HG02588 (cell line): ENCODE measurements at regions not wholly inside any gene's neighbourhood (a gene's known extent, or its start where the extent isn't known, plus 50 kb on each side); places are given as distances from the start of the nearest gene placed in this dataset.
"Not testable (repeated sequence)": the region's sequence is repeated elsewhere in the genome, so short reads cannot be mapped to it uniquely, and the experiment has no call there.

Experiments used
- ATAC-seq: cut with Tn5 transposase; IDR thresholded peaks from one replicate; pipeline ENCODE4 v1.9.1; 2021; ENCODE audit warnings: mild to moderate bottlenecking, moderate library complexity; ENCODE audit not compliant: unreplicated experiment

DNA sequence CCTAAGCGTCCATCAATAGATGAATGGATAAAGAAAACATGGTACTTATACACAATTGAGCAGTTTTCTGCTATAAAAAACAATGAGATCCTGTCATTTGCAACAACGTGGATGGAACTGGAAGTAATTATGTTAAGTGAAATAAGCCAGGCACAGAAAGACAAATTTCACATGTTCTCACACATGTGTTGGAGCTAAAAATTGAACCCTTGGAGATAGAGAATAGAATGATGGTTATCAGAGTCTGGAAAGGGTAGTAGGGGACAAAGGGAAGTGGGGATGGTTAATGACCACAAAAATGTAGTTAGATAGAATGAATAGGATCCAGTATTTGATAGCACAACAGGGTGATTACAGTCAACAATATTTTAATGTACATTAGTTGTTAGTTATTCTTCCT is 1033.5 kb downstream of the HACE1 start:
- ATAC-seq: no peak

DNA sequence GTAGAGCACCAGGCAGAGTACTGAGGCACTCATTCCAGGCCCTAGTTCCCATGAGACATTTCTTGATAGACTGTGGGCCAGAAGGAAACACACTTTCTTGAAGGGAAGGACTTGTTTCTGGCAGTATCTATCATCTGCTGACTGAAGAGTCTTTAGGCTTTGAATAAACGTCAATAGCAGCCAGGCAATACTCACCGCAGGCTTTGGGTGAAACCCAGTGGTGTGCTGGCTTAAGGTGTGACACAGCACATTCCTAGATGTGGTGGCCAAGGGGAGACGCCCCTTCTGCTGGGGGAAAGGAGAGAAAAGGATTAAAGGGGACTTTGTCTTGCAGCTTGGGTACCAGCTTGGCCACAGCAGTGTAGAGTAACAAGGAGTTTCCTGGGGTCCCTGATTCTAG is 1039.6 kb downstream of the HACE1 start:
- ATAC-seq: no peak

DNA sequence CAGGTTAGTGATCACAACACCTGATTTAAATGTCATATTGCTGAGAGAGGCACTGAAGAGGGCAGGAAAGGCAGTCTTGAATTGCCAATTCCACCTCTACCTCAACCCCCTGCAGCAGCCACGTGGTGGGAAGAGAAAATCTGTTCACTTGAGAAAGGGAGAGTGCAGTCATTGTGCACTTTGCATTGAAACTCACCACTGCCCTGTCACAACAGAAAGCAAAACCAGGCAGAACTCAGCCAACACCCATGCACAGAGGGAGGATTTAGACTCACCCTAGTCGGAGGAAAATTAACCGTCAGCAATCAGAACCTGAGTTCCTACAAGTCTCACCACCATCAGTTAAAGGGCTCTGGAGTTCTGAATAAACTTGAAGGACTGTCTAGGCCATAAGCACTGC is 1040.2 kb downstream of the HACE1 start:
- no peak for ATAC-seq

DNA sequence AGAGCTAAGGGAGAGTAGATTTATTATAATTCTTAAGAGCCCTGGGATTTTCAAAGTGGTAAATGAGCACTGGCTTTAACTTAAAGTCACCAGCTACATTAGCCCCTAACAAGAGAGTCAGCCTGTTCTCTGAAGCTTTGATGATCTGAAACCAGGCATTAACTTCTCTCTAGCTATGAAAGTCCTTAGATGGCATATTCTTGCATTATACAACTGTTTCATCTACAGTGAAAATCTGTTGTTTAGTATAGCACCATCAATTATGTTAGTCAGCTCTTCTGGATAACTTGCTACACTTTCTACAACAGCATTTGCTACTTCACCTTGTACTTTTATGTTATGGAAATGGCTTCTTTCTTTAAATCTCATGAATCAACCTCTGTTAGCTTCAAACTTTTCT is 1046.7 kb downstream of the HACE1 start:
- no peak for ATAC-seq

DNA sequence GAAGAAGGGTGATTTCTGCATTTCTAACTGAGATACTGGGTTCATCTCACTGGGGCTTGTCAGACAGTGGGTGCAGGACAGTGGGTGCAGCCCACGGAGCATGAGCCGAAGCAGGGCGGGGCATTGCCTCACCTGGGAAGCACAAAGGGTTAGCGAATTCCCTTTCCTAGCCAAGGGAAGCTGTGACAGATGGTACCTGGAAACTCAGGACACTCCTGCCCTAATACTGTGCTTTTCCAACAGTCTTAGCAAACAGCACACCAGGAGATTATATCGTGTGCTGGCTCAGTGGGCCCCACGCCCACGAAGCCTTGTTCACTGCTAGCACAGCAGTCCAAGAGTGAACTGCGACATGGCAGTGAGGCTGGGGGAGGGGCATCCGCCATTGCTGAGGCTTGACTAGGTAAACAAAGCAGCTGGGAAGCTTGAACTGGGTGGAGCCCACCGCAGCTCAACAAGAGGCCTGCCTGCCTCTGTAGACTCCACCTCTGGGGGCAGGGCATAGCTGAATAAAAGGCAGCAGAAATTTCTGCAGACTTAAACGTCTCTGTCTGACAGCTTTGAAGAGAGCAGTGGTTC is 1057.7 kb downstream of the HACE1 start:
- not testable (repeated sequence) for ATAC-seq

DNA sequence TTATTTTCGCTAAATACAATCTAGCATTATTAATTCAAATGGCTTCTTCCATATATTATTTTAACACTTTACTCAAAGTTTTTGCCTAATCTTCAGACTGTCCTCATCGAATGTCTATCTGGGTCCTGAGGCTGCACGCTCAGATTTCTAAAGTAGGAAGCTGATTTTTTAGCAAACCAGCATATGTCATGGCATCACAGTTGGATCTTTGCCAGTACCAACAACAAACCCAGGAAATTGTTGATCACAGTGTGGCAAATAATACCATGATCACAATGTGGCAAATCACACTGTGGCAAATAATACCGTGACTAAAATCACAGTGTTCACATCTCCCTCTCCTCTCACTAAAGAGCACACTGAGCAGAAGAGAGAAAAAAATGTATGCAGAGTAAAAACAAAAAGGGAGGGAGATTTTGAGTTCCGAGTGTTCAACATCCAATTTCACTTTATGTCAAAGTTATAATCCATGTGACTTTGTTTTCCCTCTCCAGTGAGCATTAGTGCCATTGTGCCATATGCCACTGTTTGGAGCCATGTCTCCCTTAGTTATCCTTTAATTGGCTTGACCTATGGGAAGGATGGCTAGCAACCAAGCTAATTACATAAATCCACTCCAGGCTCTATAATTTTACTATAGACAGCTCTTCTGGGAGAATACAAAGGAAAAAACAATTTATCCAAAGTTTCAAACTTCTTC is 1059.6 kb downstream of the HACE1 start:
- ATAC-seq: no peak

DNA sequence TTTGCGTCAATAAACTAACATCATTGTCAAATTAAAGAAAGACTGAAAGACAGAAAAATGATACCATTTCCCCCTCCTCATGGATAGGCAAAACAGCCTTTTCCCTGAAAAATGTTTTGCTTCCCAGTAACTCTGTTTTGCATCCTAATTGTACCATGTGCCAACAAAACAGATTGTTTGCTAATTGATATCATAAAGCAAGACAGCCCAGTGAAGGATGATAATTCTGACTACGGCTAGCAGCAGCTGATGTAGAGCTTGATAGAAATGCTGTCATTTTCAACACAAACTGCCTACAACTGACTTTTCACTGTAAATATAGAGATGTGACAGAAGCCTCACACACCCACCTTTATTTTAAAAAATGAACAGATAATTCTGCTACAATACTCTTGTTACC is 1061.6 kb downstream of the HACE1 start:
- ATAC-seq: no peak

DNA sequence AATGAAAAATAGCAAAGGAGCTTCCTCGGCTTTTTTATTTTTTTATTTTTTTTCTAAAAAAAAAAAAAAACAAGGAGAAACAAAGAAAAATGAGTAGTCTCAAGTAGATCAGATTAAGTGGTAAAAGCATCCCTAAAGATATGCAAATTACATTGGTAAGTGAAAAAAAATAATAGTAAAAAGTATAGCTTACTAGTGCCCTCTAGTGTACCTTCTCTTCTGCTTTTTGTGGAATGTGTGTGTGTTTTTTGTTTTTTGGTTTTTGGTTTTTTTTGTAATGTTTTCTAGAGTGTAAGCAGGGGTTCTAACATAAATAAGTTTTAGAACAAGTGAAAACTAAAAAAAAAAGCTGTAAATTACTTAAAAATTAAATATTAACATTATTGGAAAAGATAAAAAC is 1062.0 kb downstream of the HACE1 start:
- ATAC-seq: no peak

DNA sequence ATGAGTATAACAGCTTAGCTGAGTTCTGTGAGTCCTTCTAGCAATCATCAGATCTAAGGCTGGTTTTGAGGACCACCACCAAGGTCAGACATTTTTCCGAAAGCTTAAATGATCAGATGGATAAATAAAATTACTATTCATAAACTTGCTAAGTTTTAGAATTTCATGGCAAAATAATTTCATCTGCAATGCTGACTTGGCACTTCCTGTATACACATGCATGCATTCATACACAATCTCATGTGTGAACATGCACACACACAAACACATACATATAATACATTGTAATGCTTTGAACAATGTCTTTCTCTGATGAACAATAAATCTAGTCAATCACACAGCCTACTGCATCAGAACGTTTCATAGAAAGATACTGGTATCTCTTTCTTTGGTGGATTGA is 1068.3 kb downstream of the HACE1 start:
- ATAC-seq: no peak

DNA sequence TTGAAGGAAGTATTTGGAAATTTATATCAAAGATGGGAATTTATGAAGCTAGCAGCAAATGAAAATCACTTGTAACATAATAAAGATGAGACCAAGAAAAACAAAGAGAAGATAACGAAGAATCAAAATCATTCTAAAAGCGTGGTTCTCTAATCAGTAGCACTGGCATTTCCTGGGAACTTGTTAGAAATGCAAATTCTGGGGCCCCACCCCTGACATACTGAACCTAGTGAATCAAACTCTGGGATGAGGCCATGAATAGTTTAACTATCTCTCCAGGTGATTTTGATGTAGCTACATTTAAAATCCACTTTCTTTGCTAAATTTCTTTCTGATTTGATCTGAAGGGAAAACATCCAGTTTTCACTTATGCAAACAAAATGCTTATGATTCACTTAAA is 1075.6 kb downstream of the HACE1 start:
- ATAC-seq: no peak

DNA sequence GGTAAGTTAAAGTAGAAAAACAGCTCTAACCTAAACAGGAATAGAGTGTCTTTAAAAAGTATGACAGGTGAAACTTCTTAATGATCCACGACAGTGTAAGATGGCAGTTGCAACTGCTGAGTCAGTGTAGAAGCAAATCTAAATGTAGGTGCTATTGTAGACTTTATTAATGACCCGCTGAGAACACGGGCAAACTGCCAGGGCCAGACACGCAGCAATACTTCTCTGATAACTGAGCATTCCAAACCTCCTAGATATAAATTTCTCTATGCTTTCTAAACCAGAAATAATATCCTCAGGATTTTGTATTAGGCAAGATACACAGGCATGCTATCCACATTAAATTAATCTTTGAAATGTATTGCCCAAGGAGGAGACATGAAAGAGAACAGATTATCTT is 1076.4 kb downstream of the HACE1 start:
- ATAC-seq: no peak

DNA sequence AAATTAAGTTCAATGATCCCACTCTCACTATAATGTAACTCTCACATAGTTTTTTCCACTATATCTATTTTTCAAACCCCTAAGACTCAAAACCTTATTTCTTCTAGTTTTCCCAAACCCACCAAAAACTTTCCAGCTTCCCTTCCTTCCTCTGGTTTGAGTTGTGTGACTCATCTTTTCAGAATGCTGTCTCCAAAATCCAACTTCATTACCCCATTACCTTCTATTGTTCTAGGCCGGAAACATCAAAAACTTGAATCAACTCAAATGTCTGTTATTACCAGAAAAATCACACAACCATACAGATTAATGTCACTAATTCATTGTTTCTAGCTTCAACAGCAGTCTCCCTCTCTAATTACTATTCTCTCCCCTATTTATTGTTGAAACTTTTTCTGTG is 1090.3 kb downstream of the HACE1 start:
- ATAC-seq: no peak

DNA sequence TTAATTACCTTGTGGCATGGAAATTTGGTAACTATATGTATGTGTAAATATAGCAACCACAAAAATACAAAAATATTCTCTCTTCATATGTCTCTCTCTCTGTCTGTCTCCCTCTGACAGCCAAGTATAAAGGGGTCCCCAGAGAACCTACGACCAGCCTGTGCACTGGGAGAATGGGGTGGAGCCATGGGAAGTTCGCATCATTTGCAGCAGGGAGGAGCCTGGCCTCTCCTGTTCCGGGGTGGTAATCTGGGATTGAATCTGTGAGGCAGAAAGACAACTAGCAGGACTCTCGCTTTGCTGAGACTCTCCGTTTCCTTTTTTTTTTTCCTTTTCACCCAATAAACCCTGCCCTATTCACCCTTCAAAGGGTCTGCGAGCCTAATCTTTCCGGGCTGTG is 1109.1 kb downstream of the HACE1 start:
- no peak for ATAC-seq

DNA sequence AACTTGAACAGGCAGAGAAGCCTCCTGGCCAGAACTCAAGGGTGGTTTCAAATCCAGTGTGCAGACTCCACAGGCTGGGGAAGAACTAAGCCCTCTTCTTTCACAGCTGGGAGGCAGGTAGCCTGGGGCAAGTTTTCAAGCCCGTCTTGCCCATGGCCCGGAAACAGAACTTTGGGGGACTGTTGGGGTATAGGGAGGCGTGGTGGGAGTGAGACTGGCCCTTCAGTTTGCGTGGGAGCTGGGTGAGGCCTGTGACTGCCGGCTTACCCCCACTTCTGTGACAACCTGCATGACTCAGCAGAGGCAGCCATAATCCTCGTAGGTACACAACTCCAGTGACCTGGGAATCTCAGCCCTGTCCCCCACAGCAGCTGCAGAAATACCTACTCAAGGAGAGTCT is 1125.7 kb downstream of the HACE1 start:
- ATAC-seq: no peak

DNA sequence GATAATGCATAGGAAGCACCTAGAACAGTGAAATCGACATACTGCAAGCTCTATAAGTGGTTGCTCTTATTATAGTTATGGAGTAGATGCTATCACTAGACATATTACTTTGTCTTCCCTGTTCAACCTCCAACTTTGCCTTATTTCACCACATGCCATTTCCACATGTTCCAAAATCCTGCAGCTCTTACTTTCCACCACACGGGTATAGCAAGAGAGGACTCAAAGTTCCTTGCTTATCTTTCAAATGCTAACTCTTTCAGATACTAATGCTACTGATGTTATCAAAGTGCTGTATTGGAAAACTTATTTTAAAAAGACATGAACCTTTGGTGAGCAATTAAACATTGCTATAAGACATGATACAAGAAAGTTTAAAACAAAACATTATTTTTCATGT is 1130.1 kb downstream of the HACE1 start:
- ATAC-seq: no peak

DNA sequence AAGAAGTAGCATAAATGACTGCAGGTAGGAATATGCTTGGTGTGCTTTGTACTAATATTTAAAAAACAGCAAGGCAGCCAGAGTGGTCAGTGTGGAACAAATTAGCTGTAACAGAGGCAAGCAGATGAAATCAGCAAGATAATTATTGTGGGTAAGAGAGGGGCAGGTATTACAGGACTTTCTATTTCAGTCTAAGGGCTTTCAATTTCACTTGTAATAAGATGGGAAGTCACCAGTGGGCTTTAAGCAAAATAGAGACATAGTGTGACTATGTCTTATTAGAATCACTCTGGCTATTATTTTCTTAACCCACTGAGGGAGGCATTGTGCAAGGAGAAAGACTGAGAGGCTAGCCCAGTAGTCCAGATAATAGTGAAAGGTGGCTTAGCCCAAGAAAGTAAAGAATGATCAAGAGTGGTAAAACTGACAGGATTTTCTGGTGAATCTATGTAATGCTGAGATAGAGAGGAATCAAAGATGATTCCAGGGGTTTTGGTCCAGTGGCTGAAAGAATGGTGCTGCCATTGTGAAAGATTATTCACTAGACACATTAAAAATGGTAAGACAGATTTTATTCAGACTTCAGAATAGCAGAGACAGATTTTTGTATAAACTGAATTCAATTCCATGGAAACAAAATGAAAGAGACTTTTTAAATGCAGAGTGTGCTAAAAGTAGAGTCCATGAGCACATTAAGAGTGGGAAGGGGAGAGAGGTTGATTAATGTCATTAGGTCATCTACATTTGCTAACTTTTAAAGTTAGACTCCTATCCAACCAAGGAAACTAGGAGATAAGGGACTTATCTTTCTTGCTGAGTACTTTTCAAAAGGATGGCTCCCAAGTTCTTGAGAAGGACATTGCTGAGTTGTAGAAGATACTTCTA is 1136.0 kb downstream of the HACE1 start:
- ATAC-seq: no peak

DNA sequence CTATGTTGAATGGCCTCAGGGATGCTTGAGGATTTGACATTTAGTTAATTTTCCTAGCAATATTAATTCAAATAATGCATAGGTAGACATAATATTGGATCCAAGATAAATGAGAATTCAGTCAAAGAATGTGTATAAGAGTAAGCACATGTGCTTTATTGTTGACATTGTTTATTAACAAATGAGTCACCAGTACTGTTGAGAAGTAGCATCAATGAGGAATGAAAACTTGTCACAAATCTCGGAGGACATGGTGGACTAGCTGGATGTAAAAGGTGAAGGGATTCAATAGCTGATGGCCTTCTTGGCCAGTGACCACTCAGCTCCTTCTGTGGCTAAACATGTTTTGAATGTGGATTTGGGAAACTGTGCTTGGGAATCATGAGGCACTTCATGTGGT is 1137.0 kb downstream of the HACE1 start:
- no peak for ATAC-seq

DNA sequence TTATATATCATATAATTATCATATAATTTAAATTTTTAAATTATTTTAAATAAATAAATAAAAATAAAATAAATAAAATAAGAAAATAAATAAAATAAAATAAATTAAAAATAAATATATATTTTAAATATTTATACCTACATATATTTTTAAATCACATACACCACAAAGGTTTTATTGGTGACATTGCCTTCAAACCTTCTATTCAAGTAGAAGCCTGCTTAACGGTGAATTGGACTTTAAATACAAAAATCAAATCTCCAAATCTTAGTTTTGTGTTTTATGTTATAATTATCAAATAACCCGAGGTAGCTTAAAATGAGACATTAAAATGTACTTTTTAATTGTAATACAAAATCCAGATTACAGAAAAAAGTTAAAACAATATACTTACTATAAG is 1137.8 kb downstream of the HACE1 start:
- no peak for ATAC-seq

DNA sequence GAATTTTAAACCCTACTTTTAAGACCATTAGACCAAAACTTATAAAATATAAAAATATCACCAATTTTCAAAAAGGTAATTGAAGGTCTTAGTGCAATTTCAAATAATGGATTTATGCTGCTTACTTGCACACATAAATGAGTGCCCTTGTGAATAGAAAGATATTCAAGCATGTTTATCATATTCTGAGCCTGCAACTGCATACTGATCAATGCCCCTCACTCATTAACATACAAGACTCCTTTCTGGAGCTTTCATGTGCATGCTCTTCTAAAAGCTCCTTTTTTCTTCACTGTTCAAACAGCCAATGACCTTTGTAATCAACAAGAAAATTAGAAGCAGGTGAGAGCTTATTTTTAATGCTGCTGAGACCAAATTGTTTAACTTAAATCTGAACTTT is 1139.3 kb downstream of the HACE1 start:
- ATAC-seq: no peak

DNA sequence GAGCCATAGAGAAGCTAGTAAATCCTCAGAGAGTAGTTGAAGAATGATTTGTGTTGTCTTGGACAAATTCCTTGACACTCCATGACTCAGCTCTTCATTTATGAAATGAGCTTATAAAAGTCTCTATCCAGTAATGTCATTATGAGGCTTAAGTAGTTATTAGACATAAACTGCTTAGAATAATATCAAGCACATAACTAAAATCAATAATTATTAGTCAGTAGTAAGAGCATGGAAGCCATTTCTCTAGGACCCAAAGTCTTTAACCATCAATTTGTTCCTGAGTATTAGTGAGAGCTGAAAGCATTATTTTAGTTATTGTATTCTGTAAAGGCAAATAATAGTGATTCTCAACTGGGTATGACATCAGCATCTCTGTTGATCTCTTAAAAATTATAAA is 1140.2 kb downstream of the HACE1 start:
- ATAC-seq: no peak

DNA sequence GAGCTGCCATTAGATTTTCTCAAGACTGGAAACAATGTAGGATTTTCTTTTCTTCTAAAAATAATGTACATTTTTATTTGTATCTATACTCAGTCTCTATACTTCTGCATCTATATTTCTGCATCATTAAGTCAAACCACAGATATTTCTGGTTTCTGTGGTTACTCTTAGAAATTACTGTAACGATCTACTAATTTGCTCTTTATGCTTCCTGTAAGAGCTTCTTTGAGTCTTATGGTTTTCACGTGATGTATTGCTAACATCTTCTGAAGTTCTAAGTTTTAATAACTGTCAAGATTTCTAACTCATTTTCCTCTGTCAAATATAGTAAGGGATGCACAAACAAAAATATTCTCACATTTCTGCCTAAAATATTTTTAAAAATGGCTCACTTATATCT is 1144.5 kb downstream of the HACE1 start:
- no peak for ATAC-seq

DNA sequence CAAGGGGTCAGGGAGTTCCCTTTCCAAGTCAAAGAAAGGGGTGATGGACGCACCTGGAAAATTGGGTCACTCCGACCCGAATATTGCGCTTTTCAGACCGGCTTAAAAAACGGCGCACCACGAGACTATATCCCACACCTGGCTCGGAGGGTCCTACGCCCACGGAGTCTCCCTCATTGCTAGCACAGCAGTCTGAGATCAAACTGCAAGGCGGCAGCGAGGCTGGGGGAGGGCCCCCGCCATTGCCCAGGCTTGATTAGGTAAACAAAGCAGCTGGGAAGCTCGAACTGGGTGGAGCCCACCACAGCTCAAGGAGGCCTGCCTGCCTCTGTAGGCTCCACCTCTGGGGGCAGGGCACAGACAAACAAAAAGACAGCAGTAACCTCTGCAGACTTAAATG is 1150.5 kb downstream of the HACE1 start:
- not testable (repeated sequence) for ATAC-seq
